ENCODE measurements at regions not wholly inside any gene's neighbourhood (a gene's known extent, or its start where the extent isn't known, plus 50 kb on each side); places are given as distances from the start of the nearest gene placed in this dataset.

GRCh38 chr14:85359505-85359904 is 170.4 kb upstream of the FLRT2 start:
- TF ChIP-seq CTCF (IDR thresholded peaks at IDR 0.05; ENCODE audit: insufficient read depth, low read length, severe bottlenecking) = no peak
- Histone ChIP-seq H3K27me3 (ENCODE audit: control insufficient read depth, insufficient read depth, low read length) (no peaks in the 10 kb centered on the region), H3K4me3 (ENCODE audit: low read depth, low read length) (no peak overlapping the region), H3K36me3 (ENCODE audit: control insufficient read depth, insufficient read depth, low read length) (no peaks in the 10 kb centered on the region)
- FAIRE-seq (no peak), DNase-seq (ENCODE audit: low read depth) (peak; percentile 33)

GRCh38 chr14:85363358-85363757 is 166.6 kb upstream of the FLRT2 start:
- TF ChIP-seq CTCF (IDR thresholded peaks at IDR 0.05; ENCODE audit: insufficient read depth, low read length, severe bottlenecking) = no peak
- no peaks in the 10 kb centered on the region for H3K27me3 ChIP-seq (ENCODE audit: control insufficient read depth, insufficient read depth, low read length)
- no peak for FAIRE-seq
- H3K4me3 ChIP-seq (ENCODE audit: low read depth, low read length) = no peak overlapping the region
- H3K36me3 ChIP-seq (ENCODE audit: control insufficient read depth, insufficient read depth, low read length) = no peaks in the 10 kb centered on the region
- no peak for DNase-seq (ENCODE audit: low read depth)

GRCh38 chr14:85366226-85366625 is 163.7 kb upstream of the FLRT2 start:
- Histone ChIP-seq H3K27me3 (ENCODE audit: control insufficient read depth, insufficient read depth, low read length) (no peaks in the 10 kb centered on the region), H3K4me3 (ENCODE audit: low read depth, low read length) (no peak overlapping the region), H3K36me3 (ENCODE audit: control insufficient read depth, insufficient read depth, low read length) (no peaks in the 10 kb centered on the region)
- TF ChIP-seq CTCF (IDR thresholded peaks at IDR 0.05; ENCODE audit: insufficient read depth, low read length, severe bottlenecking) = no peak
- no peak for DNase-seq (ENCODE audit: low read depth)
- FAIRE-seq = no peak

GRCh38 chr14:85380881-85381280 is 149.1 kb upstream of the FLRT2 start:
- H3K27me3 ChIP-seq (ENCODE audit: control insufficient read depth, insufficient read depth, low read length) = no peaks in the 10 kb centered on the region
- H3K36me3 ChIP-seq (ENCODE audit: control insufficient read depth, insufficient read depth, low read length) = no peaks in the 10 kb centered on the region
- DNase-seq (ENCODE audit: low read depth) (no peak), FAIRE-seq (no peak)
- TF ChIP-seq CTCF (IDR thresholded peaks at IDR 0.05; ENCODE audit: insufficient read depth, low read length, severe bottlenecking) = no peak
- no peak overlapping the region for H3K4me3 ChIP-seq (ENCODE audit: low read depth, low read length)

- no peak for DNase-seq (ENCODE audit: low read depth)
- Histone ChIP-seq H3K36me3 (ENCODE audit: control insufficient read depth, insufficient read depth, low read length) (no peaks in the 10 kb centered on the region), H3K27me3 (ENCODE audit: control insufficient read depth, insufficient read depth, low read length) (no peaks in the 10 kb centered on the region), H3K4me3 (ENCODE audit: low read depth, low read length) (no peak overlapping the region)
- FAIRE-seq = no peak
- TF ChIP-seq CTCF (IDR thresholded peaks at IDR 0.05; ENCODE audit: insufficient read depth, low read length, severe bottlenecking) = no peak
Measured at GRCh38 chr14:85382341-85382740, 147.6 kb upstream of the FLRT2 start.

- DNase-seq (ENCODE audit: low read depth) = peak; percentile 6
Measured at GRCh38 chr14:85387181-85387580, 142.8 kb upstream of the FLRT2 start.

More at GRCh38 chr14:85387181-85387580, 142.8 kb upstream of the FLRT2 start:
- H3K4me3 ChIP-seq (ENCODE audit: low read depth, low read length) = no peak overlapping the region
- no peaks in the 10 kb centered on the region for H3K36me3 ChIP-seq (ENCODE audit: control insufficient read depth, insufficient read depth, low read length)
- FAIRE-seq = no peak
- H3K27me3 ChIP-seq (ENCODE audit: control insufficient read depth, insufficient read depth, low read length) = no peaks in the 10 kb centered on the region
- no peak for TF ChIP-seq CTCF (IDR thresholded peaks at IDR 0.05; ENCODE audit: insufficient read depth, low read length, severe bottlenecking)
